HG03039 (cell line): ENCODE measurements at regions not wholly inside any gene's neighbourhood (a gene's known extent, or its start where the extent isn't known, plus 50 kb on each side); places are given as distances from the start of the nearest gene placed in this dataset.

Source experiments
- ATAC-seq: cut with Tn5 transposase; IDR thresholded peaks from one replicate; pipeline ENCODE4 v1.9.1; 2021; ENCODE audit warnings: mild to moderate bottlenecking, moderate library complexity; ENCODE audit not compliant: unreplicated experiment

DNA sequence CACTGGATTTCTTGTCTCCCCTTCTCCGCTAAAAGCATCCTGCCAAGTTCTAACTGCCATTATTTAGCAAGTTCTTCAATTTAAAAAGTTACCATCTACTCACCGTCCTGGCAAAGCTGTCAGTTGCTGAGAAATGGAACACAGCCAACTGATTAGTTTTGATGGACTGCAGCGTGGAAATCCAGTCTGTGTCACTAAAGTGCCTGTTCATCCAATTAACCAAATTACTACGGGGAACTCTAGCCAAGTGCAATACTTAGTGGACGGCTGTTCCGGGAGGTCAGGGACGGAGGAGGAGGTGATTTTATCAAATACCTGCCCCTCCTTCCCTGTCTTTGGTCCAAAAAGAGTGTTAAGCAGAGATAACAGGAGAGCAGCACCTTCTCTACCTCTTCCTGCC lies 260.7 kb downstream of the MAF start:
- ATAC-seq, result no peak

DNA sequence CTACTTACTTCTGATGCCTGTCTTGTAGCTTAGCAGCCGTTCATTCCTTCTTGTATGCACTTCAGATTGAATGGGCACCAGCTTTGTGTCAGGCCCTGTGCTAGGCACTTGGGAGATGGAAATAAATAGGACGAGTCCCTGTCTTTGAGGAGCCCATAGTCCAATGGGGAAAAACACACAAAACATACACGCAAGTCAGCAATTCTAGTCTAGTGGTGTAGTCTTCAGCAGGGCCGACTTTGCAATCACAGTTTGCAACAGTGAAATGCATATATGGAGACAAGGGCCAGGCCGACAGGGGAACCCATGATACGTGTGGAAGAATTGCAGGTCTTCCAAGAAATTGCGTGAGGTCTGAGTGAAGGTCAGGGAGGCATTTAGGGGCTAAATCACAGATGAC lies 262.6 kb downstream of the MAF start:
- no peak for ATAC-seq

DNA sequence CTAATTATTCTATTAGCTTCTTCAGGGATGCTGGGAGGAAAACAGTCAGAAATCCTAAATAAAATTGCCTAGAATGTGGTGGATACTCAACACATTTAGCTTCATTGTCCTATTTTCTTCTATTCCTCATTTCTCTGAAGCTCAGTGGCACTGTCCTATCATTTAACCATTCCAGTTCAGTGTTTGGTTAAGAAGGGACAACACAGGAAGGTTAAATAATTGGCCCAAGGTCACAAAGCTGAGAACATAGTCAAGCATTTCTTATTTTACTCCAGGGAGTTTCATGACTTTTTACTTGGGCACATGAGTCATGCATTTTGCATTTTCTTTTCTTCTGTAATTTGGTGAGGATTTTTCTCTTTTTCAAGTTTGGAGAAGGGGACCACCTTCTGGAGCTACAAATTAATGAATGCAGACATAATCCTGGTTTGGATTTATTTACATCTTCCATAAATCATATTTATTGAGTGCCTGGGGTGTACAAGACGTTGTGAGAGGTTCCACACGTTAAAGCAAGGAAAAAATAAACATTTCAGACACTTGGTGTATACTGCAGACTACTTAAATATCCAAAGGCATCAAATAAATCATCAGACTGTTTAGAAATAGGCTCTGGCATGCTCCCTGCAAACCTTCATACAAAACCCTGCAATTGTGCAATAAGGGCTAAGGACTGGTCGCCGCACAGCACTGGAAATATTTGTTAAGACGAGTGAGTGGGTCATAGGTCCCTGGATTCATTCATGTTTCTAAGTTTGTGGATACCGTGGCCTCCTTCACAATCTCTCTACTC lies 263.9 kb downstream of the MAF start:
- no peak for ATAC-seq

DNA sequence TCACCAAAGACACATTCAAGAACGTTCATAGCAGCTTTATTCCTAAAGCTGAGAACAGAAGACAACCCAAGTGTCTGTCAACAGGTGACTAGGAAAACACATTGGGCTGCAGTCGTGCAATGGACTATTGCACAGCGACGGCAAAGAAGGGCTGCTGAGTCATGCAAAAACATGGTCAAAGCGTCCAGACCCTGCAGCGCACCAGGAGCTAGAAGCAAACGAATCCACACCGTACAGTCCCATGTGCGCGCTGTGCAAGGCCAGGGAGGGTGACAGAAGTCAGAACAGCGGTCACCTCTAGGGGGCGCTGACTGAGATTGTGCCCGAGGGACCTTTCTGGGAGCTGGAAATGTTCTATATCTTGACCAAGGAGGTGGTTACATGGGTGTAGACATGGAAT lies 266.4 kb downstream of the MAF start:
- ATAC-seq, result no peak

DNA sequence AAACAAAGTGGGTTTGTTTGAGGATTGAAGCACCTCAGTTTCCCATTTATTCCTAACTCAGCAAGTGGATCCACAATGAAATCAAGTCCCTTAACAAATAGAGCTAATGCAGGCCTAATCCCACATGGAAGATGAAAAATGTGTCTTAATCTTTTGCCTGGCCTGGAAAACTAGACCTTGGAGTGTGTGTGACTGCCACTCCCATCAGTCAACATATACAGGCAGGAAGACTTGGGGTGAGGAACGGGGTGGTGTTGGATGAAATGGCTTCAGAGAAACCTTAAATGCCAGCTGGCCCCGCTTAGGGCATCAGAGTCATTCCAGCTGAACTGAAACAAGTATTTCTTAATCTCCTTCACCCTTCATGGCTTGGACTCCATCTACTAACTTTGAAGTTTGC lies 269.5 kb downstream of the MAF start:
- no peak for ATAC-seq

DNA sequence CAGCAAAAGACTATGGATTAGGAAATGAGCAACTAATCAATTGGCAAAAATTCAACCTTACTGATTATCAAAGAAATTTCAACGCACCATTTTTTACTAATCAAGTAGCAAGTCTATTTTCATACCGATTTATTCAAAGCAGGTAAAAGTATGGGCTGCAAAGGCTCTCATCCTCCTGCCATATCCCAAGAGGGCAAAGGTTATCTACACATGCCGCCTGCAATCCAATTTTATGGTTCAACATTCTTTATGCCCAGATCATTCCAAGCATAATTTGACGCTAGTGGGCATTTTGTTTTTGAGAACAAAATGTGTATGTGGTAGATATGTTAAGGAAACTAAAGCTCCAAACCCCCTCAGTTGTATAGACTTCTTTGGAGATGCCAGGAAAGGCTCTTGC lies 270.6 kb downstream of the MAF start:
- no peak for ATAC-seq

DNA sequence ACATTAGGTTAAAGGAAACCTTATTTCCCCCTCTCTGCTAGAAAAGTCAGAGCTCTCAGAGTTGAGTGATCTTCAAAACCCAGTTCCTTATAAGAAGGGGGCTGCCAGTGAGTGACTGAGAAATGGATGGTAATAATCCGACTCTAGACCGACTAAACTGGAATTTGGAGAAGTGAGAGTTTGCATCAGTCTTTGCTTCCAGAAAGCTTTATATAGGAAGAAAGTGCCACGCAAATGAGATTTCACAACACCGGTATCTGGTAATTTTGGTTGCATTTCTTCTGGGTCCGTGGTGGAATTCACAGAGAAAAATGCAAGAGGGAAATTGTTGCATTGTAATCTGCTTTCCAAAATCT lies 271.4 kb downstream of the MAF start:
- ATAC-seq, result no peak

DNA sequence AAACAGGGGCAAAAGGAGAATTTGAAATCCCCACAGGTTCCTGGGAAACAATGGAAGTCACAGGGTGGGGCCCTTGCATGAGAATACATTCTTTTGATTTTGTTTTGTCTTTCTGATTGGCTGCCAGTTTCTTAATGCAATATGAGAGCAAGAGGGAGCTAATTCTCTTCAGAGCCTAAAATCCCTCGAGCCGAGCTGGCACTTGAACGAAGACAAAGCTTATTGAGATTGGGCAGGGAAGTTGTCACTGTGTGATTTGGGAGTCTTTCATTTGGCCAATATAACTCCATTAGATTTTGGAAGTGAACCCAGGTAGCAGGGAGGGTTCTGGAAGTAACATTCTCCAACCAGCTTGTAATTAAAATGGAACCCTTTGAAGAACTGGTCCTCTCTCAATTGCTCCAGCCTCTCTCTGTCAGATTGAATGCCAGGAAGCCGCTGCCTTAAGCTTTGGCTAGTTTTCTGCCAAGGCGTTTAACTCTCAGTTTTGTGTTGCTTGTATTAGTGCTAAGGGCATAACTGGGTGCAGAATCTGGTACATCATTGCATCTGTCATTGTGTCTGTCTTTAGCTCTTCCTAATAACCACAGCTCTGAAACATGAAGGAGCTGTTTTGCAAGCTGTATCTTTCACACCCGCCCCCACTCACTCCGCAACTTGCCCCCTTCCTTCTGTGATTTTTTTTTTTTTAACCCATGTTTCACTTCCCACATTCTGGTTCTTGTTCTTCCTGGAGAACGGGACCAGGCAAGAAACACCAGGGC lies 272.0 kb downstream of the MAF start:
- ATAC-seq, result no peak

DNA sequence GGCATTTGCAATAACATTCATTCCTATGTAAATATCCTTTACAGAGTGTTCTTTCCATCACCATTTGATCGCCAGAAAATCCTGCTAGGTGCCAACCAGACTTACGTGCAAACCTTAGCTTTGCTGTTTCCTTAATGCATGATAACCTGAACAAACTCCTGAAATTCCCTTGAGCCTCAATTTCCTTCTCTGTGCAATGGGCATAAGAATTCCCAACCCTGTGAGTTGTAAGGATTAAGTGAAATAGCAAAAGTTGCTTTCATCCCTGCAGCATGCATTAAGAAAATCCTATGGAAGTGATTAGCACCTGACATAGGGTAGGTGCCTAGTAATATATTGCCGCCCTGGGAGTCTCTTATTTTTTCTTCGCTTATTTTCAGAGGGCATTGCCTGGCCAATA lies 272.7 kb downstream of the MAF start:
- no peak for ATAC-seq

DNA sequence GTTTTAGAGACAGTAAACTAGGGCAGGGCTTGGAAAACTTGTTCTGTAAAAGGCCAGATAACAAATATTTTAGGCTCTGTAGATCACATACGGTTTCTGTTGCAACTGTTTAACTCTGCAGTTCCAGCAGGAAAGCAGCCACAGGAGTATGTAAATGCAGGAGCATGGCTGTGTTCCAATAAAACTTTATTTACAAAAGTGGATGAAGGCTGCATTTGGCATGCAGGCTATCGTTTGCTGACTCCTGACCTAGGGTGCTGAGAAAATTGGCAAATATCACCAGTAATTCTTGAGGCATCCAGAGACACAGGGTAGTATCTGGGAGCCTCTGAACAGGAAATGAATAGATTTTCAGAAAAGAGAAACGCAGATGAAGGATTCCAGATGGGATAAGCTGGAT lies 274.0 kb downstream of the MAF start:
- ATAC-seq, result no peak

DNA sequence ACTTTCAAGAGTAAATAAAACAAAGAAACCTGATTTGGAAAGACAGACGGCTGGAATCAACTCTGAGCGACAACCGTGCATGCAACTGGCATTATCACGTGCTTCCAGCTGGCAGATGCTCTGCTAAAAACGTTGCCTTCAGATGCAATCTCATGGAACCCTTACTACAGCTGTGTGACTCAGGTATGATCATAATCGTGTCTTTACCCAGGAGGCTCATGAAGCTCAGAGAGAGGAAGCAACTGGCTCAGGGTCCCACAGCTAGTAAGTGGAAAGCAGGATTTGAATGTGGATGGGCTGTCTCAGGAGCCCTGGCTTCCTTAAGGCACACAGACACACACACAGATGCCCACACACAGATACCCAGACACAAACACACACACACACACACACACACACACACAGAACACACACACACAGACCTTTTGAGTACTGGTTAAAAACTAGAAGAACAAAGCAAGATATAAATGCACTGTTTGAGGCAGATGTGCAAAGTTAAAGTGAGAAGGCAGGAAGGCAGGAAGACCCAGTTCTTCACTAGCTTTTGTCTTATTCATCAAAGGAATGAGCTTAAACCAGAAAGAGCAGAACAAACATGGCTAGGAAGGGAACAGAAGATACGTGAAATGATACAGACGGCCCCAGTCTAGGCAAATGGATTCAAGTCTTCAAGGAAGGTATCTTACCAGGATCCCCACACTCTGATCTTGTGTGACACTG lies 275.2 kb downstream of the MAF start:
- ATAC-seq, result no peak

DNA sequence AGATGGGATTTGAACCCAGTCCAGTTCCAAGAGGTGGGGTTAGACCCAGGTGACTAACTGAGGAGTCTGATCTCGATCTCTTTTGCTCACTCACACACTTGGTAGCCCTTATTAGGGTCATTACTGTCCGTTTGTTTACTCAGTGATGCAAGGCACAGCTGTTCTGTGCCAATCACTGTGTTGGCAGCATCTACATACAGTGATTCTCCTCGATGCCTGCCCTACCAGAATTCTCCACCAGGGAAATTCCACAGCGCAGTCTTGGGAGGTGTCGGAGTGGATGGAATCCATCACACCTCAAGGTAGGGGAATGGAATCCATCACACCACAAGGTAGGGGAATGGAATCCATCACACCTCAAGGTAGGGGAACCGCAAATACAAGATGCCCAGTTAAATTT lies 279.6 kb downstream of the MAF start:
- no peak for ATAC-seq

DNA sequence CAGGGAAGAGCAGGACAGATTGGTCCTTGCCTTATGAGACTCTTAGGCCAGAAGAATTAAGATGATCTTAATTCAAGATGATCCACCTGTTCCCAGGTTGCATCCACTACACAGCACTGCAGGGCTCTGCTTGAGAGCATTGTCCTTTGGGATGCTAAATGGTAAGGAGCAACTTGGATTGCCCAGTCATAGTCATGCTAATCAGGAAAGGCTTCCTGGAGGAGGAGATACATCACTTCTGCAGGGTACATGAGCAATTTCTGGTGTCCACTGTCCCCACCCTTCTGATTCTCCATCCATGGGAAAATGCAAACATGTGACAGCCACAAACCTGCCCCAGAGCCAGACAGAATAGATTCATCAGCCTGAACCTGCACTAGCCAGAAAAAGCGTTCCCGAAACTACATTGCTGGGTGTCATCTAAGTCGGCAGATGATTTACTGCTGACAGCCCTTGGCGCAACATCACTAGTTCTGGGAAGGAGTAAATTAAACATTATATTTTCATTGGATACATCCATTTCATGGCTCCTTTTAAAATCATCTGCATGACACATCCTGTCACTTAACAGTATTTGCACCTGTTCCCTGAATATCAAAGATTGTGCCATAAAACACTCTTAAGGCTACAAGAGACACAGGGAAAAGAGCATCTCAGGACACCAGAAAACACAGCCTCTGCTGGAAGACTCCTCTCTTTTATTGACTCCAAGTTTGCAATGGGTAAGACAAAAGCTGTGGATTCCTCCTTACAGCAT lies 282.2 kb downstream of the MAF start:
- ATAC-seq, result no peak

DNA sequence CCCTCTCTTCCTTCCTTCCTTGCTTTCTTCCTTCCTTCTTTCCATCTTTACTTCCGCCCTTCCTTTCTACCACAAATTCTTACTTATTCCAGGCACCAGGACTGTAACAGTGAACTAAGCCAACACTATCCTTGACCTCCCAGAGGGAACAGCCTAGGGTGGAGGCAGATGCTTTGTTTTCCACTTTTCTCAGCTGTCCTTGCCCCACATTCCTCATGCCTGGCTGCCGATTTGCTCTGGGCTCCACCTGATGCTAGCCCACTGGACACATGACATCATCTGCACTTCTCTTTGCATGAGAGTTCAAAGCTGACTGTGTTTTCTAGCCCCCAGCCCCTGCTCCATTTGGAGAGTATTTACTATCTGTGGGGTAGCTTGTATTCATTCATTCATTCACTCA lies 283.0 kb downstream of the MAF start:
- ATAC-seq, result no peak

DNA sequence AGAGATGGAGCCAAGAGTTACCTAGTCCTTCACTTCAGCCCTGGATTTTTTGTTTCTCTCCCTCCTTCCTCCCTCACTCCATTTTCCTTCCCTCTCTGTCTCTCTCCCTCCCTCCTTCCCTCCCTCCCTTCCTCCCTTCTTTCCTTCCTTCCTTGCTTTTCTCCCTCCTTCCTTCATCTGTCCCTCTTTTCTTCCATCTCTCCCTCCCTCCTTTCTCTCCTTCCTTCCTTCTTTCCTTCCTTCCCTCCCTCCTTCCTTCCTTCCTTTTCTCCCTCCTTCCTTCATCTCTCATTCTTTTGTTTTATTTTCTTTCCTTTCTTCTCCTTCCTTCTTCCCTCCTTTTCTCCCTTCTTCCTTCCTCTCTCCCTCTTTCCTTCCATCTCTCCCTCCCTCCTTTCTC lies 283.5 kb downstream of the MAF start:
- no peak for ATAC-seq

DNA sequence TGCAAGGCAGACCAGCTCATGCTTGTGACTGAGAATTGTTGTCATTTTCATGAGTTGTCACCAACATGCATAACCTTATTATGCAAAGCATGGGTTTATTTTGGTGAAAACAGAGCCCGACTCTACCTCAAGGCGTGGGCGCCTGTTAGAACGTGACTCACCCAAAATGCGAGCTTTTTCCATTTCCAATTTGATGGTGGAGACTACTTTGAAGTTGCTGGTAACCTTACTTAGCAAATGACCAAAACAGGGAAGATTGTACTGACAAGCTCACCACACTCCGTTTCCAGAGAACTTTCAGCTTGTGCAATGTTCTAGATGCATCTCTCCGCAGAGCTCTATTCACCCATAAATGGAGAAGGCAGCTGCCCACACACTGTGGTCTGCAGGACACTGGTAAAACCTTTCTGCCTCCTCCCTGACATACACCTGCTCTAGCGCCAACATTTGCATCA lies 284.5 kb downstream of the MAF start:
- ATAC-seq, result peak; percentile 84

DNA sequence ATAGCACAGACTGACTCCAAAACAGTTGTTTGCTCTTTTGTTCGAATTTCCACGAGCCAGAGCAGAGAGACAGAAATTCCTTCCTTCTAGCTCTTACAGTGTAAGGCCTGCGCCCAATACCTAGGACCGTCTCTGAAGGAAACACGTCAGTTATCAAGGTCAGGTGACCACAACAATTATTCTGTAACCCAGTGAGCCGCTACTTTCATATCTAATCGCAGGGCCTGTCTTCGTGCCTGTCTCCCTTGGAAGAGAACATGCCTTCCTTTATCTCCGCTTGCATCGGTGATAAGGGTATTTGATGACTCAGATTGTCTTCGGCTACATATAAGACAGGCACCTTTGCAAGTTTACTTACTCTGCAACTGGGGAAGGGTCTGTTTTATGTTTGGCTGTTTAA lies 288.0 kb downstream of the MAF start:
- no peak for ATAC-seq

DNA sequence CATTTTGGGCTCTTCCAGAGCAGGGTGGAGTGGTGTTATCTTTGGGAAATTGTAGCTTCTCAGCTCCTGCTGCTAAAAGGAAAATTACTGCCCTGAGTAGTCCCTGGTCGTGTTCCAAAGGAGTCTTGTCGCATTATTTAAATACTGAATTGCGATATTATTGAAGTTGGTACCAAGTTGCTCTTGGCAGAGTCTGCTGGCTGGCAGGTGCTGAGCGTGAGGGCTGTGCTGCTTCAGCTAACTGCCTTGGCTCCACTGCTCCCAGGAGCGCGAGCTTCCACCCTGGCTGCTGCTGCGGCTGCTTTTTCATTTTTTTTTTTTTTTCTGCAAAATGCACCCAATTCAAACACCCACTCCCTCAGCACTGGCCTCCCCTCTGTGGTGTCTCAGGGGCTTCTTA lies 289.8 kb downstream of the MAF start:
- no peak for ATAC-seq

DNA sequence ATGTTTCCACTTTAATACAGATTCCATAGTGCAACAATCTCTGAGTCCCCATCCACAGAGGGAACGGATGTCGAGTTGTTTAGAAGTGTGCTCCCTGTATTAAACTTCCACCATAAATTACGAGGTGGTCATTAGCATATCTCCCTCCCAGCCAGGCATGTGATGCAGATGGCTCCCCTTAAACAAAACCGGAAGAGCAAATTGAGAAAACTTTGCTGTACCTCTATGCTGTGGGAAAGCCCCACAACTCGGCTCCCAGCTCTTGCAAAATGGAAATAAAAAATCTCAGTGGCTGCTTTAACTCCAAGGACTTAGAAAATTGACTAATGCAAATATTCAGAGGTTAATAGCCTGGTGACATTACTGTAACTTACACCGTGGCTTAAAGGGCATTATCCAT lies 290.9 kb downstream of the MAF start:
- ATAC-seq, result no peak

DNA sequence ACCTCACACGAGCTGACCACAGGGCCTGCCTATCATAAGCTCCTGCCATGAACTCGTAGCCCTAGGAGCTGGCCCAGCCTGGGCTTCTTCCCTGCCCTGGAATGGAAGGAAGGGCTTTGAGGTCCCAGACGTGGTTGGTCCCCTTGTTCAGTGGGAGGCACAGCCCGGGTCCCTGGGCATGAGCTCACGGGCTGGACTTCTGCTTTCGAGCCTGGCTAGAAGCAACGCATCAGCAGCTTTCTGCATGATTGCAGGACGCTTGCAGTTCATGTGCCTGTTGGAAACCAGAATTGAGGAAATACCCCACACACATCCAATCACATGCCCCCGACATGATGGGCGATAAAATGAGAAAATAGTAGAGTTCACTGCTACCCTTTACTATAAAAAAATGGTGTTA lies 293.3 kb downstream of the MAF start:
- no peak for ATAC-seq

DNA sequence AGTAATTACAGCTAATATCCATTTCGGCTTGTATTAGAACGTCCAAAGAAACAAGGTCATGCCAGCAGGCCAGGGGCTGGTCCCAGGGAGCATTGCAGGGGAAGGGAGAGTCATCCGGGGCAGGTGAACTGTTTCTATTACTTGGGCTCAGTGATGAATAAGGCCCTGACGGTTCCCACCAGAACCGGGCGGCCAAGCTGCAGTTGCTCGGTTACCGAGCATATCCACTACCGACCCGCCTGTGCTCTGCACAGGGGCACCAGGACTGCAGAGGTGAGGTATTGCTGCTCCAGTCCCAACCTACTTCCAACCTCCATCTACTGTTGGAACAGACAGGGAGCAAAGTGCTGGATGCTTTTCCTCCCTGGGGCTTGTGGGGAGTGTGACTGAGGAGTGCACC lies 295.5 kb downstream of the MAF start:
- no peak for ATAC-seq
